Fibroblast of upper back skin (primary cell): ENCODE measurements at regions not wholly inside any gene's neighbourhood (a gene's known extent, or its start where the extent isn't known, plus 50 kb on each side); places are given as distances from the start of the nearest gene placed in this dataset.

Experiments used
- DNase-seq: peaks from one replicate; pipeline ENCODE4 v3.0.0-alpha.2; 2013

- DNase-seq, result no peak
These were observed 199.0 kb downstream of the ENGASE start for GRCh38 chr17:79273660-79274059.

- DNase-seq, result no peak
These were observed 198.1 kb downstream of the ENGASE start for GRCh38 chr17:79272666-79273219.

GRCh38 chr17:79272220-79272619 is 197.6 kb downstream of the ENGASE start:
- DNase-seq, result no peak

DNA sequence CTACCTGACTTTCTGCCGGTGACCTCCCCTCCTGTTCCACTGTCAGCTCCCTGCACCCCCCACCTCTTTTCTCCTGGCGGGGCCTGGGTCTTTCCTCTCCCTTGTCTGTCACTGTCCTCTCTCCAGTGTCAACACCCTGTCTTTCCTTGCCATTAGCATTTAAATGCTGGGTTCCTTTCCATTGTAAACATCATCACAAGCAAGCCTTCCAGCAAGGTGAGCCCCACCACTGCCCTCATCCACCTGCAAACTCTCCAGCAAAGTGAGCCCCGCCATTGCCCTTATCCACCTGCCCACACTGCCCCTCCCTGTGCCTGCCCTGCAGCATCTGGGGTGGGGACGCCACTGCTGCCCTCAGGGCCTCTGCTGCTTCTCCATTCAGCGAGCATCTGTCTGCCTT is 195.0 kb downstream of the ENGASE start:
- DNase-seq, result no peak

GRCh38 chr17:79263191-79263590 is 188.6 kb downstream of the ENGASE start:
- DNase-seq, result no peak

GRCh38 chr17:79262624-79263023 is 188.0 kb downstream of the ENGASE start:
- no peak for DNase-seq

DNA sequence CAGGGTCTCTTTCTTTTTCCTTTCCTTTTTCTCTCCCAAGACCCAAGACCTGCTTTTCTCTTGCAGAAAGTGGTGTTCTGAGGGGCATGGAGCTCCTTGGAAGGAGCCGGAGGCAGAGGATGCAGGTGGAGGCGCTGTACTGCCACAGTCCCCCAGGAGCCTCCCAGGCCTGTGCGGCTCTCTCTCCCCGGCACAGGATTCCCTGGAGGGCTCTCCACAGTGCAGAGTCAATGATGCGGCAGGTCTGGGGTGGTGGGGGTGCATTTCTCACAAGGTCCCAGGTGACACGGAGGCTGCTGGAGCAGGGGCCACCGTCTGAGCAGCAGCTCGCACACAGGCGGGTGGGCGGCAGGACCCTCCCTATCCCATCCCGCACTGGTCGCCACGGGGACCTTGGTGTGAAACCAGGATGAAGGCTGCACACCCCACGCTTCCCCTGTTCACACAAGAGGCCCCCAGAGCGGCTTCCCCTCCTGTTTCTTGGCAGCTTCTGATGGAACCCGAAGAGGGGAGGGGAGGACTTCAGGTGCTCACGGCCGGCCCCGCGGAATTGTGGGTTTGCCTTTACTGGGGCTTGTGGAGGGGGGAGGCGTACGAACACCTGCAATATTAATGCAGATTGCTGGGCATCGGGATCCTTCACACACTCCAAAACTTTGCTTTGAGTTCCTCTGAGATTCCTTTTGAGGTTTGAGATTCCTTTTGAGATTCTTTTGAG is 186.9 kb downstream of the ENGASE start:
- no peak for DNase-seq

GRCh38 chr17:79258843-79259242 is 184.2 kb downstream of the ENGASE start:
- no peak for DNase-seq

- no peak for DNase-seq
These were observed 183.4 kb downstream of the ENGASE start for GRCh38 chr17:79258041-79258440.

- no peak for DNase-seq
These were observed 181.4 kb downstream of the ENGASE start for GRCh38 chr17:79255926-79256585.

DNA sequence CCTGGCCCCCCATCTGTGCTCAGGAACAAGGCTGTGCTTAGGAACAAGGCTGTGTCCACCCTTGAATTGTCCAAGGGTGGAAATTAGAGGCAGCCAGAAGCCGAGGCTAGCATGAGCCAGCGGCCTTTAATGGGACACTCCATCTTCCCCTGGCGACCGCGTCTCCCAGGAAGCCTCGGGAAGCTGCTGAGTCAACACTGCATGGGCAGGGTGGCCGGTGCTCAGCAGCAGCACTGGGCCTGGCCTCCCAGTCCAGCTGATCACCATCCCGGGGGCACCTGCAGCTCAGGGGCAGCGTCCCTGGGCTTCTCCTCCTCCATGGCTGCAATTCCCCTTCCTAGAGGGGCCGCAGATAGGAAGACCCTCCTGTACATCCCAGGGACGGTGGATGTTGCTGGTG is 180.8 kb downstream of the ENGASE start:
- no peak for DNase-seq

- DNase-seq, result no peak
These were observed 180.4 kb downstream of the ENGASE start for GRCh38 chr17:79255046-79255445.

- no peak for DNase-seq
These were observed 178.3 kb downstream of the ENGASE start for GRCh38 chr17:79252886-79253285.

DNA sequence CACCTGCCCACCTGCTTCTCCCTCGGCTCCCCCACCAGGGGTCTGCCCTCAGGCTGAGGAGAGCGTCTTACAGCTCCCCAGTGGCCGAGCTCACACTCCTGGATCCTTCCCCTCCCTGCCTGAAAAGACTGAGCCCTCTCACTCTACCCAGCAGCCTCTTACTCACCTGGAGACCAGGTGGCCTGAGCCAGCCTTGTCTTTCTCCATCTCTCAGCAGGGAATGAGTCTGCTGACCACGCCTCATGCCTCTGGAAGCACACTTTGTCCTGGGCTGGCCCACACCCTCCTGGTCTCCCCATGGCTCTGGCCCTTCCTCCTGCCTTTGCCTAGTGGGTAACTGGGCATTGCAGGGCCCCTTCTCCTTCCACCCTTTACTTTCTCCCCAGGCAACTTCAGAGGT is 177.2 kb downstream of the ENGASE start:
- DNase-seq, result no peak

DNA sequence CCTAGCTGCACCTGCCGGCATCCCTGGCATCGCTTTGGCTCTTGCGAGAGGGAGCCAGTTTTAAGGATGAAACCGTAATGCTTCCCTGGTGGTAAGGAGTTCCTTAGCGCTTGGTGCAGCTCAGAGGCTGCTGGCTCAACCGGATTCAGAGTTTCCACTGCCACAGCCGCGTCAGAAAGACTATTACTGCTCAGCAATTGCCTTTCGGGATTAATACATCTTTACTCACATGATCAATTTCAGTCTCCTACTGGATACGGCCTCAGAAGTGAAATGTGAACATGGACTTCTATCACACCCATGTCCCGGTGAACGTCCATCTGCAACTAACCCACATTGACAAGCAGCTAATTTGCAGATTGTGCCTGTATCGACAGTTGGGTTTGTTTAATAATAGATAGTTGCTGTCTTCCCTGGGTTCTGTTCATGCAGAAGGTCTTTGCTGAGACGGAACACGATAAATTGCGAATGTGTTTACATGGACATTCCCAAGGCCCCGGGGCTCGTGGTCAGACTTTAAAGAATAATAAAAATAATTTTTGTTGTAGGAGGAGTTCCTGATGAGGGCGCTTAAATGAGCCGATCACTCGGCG is 175.4 kb downstream of the ENGASE start:
- DNase-seq, result no peak

- no peak for DNase-seq
These were observed 174.3 kb downstream of the ENGASE start for GRCh38 chr17:79248843-79249493.

DNA sequence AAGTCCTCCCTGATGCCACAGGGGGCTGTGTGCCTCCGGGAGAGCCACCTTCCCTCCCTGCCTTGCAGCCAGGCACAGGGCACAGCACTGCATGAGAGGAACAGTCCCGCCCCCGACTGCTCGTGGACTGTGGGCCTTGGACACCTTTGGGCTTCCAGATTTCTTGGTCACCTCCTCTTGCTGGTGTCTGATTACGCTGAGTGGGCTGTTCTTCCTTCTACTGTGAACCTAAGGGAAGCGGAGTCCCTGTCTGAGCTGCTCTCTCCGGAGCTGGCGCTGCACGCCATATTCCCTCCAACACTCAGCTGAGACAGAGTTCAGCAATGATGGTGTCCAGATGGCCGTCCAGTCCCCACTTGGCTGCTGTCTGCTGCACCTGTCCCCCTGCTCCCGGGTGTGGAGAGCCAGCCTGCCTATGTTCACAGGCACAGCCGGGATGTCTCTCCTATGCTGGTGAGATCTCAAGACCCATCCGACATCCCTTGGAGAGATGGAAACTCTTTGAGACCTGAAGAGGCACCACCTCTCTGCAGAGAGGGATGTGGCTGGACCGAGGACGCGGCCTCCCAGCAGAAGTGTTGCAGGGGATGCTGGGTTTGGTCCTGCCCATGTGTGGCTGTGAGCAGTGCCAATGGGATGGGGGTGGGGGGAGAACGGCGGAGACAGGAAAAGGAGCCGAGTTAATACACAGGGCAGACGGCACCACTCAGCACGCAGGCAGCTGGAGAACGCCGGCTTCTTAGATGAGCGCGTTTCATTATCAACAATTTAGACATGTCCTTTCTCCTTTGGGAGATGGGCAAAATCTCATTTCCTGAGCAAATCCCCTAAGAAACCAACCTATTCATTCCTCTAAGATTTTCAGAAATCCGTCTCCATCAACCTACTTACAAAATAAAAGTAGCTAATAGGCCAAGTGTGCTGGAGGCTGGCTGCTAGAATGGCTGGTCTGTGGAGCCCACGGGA is 171.9 kb downstream of the ENGASE start:
- DNase-seq, result no peak

DNA sequence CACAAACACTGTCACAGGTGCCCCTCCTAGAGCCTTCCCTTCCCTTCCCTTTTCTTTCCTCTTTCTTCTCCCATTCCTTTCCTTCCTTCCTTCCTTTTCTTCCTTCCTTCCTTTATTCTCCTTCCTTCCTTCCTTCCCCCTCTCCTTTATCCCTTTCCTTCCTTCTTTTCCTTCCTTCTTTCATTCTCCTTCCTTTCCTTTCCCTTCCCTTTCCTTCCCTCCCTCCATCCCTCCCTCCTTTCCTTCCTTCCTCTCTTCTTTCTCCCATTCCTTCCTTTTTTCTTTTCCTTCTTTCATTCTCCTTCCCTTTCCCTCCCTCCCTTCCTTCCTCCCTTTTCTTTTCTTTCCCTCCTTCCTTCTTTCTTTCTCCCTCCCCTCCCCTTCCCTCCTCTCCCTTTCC is 170.0 kb downstream of the ENGASE start:
- DNase-seq, result no peak

GRCh38 chr17:79243996-79244395 is 169.4 kb downstream of the ENGASE start:
- no peak for DNase-seq

- DNase-seq, result no peak
These were observed 169.0 kb downstream of the ENGASE start for GRCh38 chr17:79243603-79243990.

DNA sequence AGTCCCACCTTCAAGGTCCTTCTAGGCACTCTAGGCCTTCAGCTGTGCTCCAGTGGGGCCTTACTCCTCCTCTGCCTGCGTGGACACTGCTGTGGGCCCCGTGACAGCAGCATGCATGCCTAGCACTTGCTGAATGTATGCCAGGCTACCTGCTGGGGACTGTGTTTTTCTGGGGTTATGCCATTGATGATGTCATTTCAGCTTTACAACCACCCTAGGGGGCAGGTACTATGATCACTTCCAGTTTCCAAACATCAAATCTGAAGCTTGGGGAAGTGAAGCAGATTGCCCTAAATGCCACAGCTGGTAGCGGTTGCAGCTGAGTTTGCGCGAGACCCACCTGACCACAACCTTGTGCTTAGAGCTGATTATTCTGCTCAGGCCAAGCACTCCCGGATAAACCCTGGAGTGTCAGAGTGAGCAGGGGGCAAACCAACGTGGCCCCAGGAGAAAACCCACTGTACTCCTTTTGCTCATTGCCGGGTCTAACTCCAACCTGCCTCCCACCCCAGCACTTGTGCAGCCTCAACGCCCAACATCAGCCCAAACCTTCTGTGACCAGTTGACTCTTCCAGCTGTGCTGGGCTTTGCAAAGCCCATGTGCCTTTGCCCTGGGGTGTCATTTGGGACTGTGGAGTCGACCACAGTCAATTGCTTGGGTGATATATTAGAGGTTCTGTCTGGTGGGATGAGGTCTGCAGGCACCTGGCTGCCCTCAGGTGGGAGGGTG is 168.4 kb downstream of the ENGASE start:
- no peak for DNase-seq

- DNase-seq, result no peak
These were observed 167.8 kb downstream of the ENGASE start for GRCh38 chr17:79242393-79242792.
